ENCODE measurements at regions not wholly inside any gene's neighbourhood (a gene's known extent, or its start where the extent isn't known, plus 50 kb on each side); places are given as distances from the start of the nearest gene placed in this dataset.

DNA sequence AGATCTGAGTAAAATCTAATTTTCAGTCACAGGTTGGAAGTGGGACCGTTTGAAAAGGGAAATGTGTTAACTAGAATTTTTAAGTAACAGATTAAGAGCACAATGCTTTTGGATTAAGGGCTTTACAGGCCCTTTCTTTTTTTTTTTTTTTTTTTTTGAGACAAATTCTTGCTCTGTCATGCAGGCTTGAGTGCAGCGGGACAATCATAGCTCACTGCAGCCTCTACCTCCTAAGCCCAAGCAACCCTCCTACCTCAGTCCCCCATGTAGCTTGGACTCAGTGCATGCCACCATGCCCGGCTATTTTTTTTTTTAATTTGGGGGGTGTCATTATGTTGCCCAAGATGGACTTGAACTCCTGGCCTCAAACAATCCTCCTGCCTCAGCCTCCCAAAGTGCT is 363.7 kb downstream of the LIG4 start:
- no peak for TF ChIP-seq TEAD4 (IDR thresholded peaks at IDR 0.05; ENCODE audit: borderline replicate concordance, insufficient read depth)
- no peak for TF ChIP-seq YY1 (IDR thresholded peaks at IDR 0.05; ENCODE audit: low read depth)
- TF ChIP-seq POLR2AphosphoS5 (IDR thresholded peaks at IDR 0.05; ENCODE audit: low read depth, low read length), result no peak
